ENCODE measurements at regions not wholly inside any gene's neighbourhood (a gene's known extent, or its start where the extent isn't known, plus 50 kb on each side); places are given as distances from the start of the nearest gene placed in this dataset.

- no peaks in the 10 kb centered on the region for H3K9me3 Mint-ChIP-seq
These were observed 498.3 kb downstream of the CCSER2 start for GRCh38 chr10:84826704-84827103.

GRCh38 chr10:84829131-84829530, 500.7 kb downstream of the CCSER2 start:
- no peaks in the 10 kb centered on the region for H3K27me3 Mint-ChIP-seq
- H3K9me3 ChIP-seq (ENCODE audit: control insufficient read depth in 1 of 2, insufficient read depth in 1 of 2, low read length in 2 of 2): peaks cover 0 to 4% of the 10 kb centered on the region in 2 experiments
- H3K27me3 ChIP-seq (ENCODE audit: control insufficient read depth in 1 of 2, insufficient read depth in 2 of 2, low read length in 2 of 2): no peaks in the 10 kb centered on the region
- no peaks in the 10 kb centered on the region for H3K4me1 ChIP-seq (ENCODE audit: insufficient read depth, low read length)
- no peaks in the 10 kb centered on the region for H3K9me3 Mint-ChIP-seq
- H3K4me3 Mint-ChIP-seq: no peak overlapping the region
- DNase-seq: no peak
- H3K27ac Mint-ChIP-seq: no peak overlapping the region
- no peaks in the 10 kb centered on the region for H3K36me3 Mint-ChIP-seq (ENCODE audit: low read depth)
- H3K27ac ChIP-seq (ENCODE audit: low read depth in 1 of 2, low read length in 2 of 2): no peak overlapping the region
- no peak for ATAC-seq (ENCODE audit: poor library complexity)
- no peaks in the 10 kb centered on the region for H3K4me1 Mint-ChIP-seq (ENCODE audit: low read depth)
- ChIA-PET POLR2A (no interaction called here), CTCF (no interaction called here)
- H3K36me3 ChIP-seq (ENCODE audit: insufficient read depth, low read length): no peaks in the 10 kb centered on the region
- no peak overlapping the region for H3K4me3 ChIP-seq (ENCODE audit: low read length)
- intact Hi-C loops (cut with DNase I, micrococcal nuclease): no loop called here
- no peak for TF ChIP-seq CTCF (IDR thresholded peaks at IDR 0.05)

More at GRCh38 chr10:84826704-84827103, 498.3 kb downstream of the CCSER2 start:
- Mint-ChIP-seq H3K4me3 (no peak overlapping the region), H3K27ac (no peak overlapping the region), H3K27me3 (peaks cover 7% of the 10 kb centered on the region), H3K36me3 (ENCODE audit: low read depth) (no peaks in the 10 kb centered on the region), H3K4me1 (ENCODE audit: low read depth) (no peaks in the 10 kb centered on the region)
- H3K4me3 ChIP-seq (ENCODE audit: low read length): no peak overlapping the region
- no peaks in the 10 kb centered on the region for H3K4me1 ChIP-seq (ENCODE audit: insufficient read depth, low read length)
- no peaks in the 10 kb centered on the region for H3K27me3 ChIP-seq (ENCODE audit: control insufficient read depth in 1 of 2, insufficient read depth in 2 of 2, low read length in 2 of 2)
- POLR2A ChIA-PET: no interaction called here
- no peak overlapping the region for H3K27ac ChIP-seq (ENCODE audit: low read depth in 1 of 2, low read length in 2 of 2)
- no peak for TF ChIP-seq CTCF (IDR thresholded peaks at IDR 0.05)
- H3K9me3 ChIP-seq (ENCODE audit: control insufficient read depth in 1 of 2, insufficient read depth in 1 of 2, low read length in 2 of 2): no peaks in the 10 kb centered on the region
- CTCF ChIA-PET: no interaction called here
- no peak for DNase-seq
- H3K36me3 ChIP-seq (ENCODE audit: insufficient read depth, low read length): no peaks in the 10 kb centered on the region
- no peak for ATAC-seq (ENCODE audit: poor library complexity)
- intact Hi-C loops (cut with DNase I, micrococcal nuclease): no loop called here

- Histone ChIP-seq H3K9me3 (ENCODE audit: control insufficient read depth in 1 of 2, insufficient read depth in 1 of 2, low read length in 2 of 2) (no peaks in the 10 kb centered on the region), H3K27me3 (ENCODE audit: control insufficient read depth in 1 of 2, insufficient read depth in 2 of 2, low read length in 2 of 2) (no peaks in the 10 kb centered on the region), H3K36me3 (ENCODE audit: insufficient read depth, low read length) (no peaks in the 10 kb centered on the region), H3K4me1 (ENCODE audit: insufficient read depth, low read length) (no peaks in the 10 kb centered on the region), H3K4me3 (ENCODE audit: low read length) (no peak overlapping the region), H3K27ac (ENCODE audit: low read depth in 1 of 2, low read length in 2 of 2) (no peak overlapping the region)
- H3K9me3 Mint-ChIP-seq: no peaks in the 10 kb centered on the region
- no peak for TF ChIP-seq CTCF (IDR thresholded peaks at IDR 0.05)
- no peaks in the 10 kb centered on the region for H3K4me1 Mint-ChIP-seq (ENCODE audit: low read depth)
- intact Hi-C loops (cut with DNase I, micrococcal nuclease): no loop called here
- H3K4me3 Mint-ChIP-seq: no peak overlapping the region
- no peak for DNase-seq
- CTCF ChIA-PET: no interaction called here
- H3K27ac Mint-ChIP-seq: no peak overlapping the region
- H3K36me3 Mint-ChIP-seq (ENCODE audit: low read depth): no peaks in the 10 kb centered on the region
- peaks cover 6% of the 10 kb centered on the region for H3K27me3 Mint-ChIP-seq
- no peak for ATAC-seq (ENCODE audit: poor library complexity)
- POLR2A ChIA-PET: no interaction called here
These were observed 508.8 kb downstream of the CCSER2 start for GRCh38 chr10:84837041-84837812.
